Liver (tissue), 8 donors: ENCODE measurements at regions not wholly inside any gene's neighbourhood (a gene's known extent, or its start where the extent isn't known, plus 50 kb on each side); places are given as distances from the start of the nearest gene placed in this dataset.

Source experiments
- DNase-seq: peaks from one replicate; pipeline ENCODE4 v3.0.0-alpha.2; 2017; ENCODE audit warnings: low spot score
- H3K27ac ChIP-seq, 2 donors: one replicate each; pipeline ENCODE4 v1.7.0; 2013; ENCODE audit warnings: inconsistent platforms in 2 of 2, low read length in 2 of 2, control low read depth in 1 of 2, low read depth in 1 of 2, mild to moderate bottlenecking in 1 of 2
- H3K27me3 ChIP-seq, 4 donors: one replicate each; pipeline versions ENCODE4 v1.6.1 to v1.7.0; 2013; ENCODE audit warnings: low read length in 3 of 4, inconsistent platforms in 1 of 4, mild to moderate bottlenecking in 1 of 4, moderate library complexity in 1 of 4; ENCODE audit not compliant: control insufficient read depth in 4 of 4, insufficient read depth in 4 of 4
- H3K36me3 ChIP-seq, 4 donors: one replicate each; pipeline versions ENCODE4 v1.6.1 to v1.7.0; 2013; ENCODE audit warnings: low read length in 3 of 4, mild to moderate bottlenecking in 3 of 4, low read depth in 1 of 4, moderate library complexity in 1 of 4; ENCODE audit not compliant: control insufficient read depth in 4 of 4, insufficient read depth in 3 of 4
- H3K4me1 ChIP-seq, 4 donors: one replicate each; pipeline versions ENCODE4 v1.6.1 to v1.7.0; 2013; ENCODE audit warnings: low read length in 3 of 4, mild to moderate bottlenecking in 3 of 4, moderate library complexity in 1 of 4; ENCODE audit not compliant: control insufficient read depth in 4 of 4, insufficient read depth in 4 of 4
- H3K4me3 ChIP-seq, 3 donors: one replicate each; pipeline versions ENCODE4 v1.6.1 to v1.7.0; 2013; ENCODE audit warnings: low read length in 3 of 3, control low read depth in 1 of 3, low read depth in 1 of 3, mild to moderate bottlenecking in 1 of 3
- H3K9ac ChIP-seq, 2 donors: one replicate each; pipeline ENCODE4 v1.7.0; 2013; ENCODE audit warnings: low read length in 2 of 2, mild to moderate bottlenecking in 2 of 2, moderate library complexity in 2 of 2, control low read depth in 1 of 2, low read depth in 1 of 2
- H3K9me3 ChIP-seq, 4 donors: one replicate each; pipeline versions ENCODE4 v1.6.1 to v1.7.0; 2013; ENCODE audit warnings: low read length in 3 of 4; ENCODE audit not compliant: control insufficient read depth in 4 of 4
- ATF3 ChIP-seq: IDR thresholded peaks from 2 replicates; pipeline ENCODE4 v1.6.1; 2016; ENCODE audit warnings: antibody characterized with exemption
- CTCF ChIP-seq: fragments of 150-350 bp; IDR thresholded peaks from 2 replicates; pipeline ENCODE4 v1.5.1; 2017; ENCODE audit warnings: improper control_type of control experiment, low read depth, low read length; ENCODE audit not compliant: missing input control
- EGR1 ChIP-seq, 2 donors: IDR thresholded peaks; 2 replicates each; pipeline ENCODE4 v1.6.1; 2016 to 2018; ENCODE audit warnings: antibody characterized with exemption in 2 of 2, low read depth in 2 of 2
- FOXA1 ChIP-seq: IDR thresholded peaks from 2 replicates; pipeline ENCODE4 v1.6.1; 2016; ENCODE audit warnings: antibody characterized with exemption
- FOXA2 ChIP-seq: IDR thresholded peaks from 2 replicates; pipeline ENCODE4 v1.6.1; 2016; ENCODE audit warnings: antibody characterized with exemption
- GABPA ChIP-seq, 2 donors: IDR thresholded peaks in 1 of 2; conservative IDR thresholded peaks in 1 of 2; 2 replicates each; pipeline ENCODE4 v1.6.1; 2016; ENCODE audit warnings: antibody characterized with exemption in 2 of 2, mild to moderate bottlenecking in 1 of 2, moderate library complexity in 1 of 2
- HNF4A ChIP-seq, 2 donors: conservative IDR thresholded peaks; 2 replicates each; pipeline ENCODE4 v1.6.1; 2016; ENCODE audit warnings: antibody characterized with exemption in 2 of 2, mild to moderate bottlenecking in 2 of 2
- HNF4G ChIP-seq: IDR thresholded peaks from 2 replicates; pipeline ENCODE4 v1.6.1; 2016; ENCODE audit warnings: antibody characterized with exemption
- JUND ChIP-seq, 2 donors: IDR thresholded peaks; 2 replicates each; pipeline ENCODE4 v1.6.1; 2016; ENCODE audit warnings: antibody characterized with exemption in 2 of 2
- MAX ChIP-seq: IDR thresholded peaks from 2 replicates; pipeline ENCODE4 v1.6.1; 2016; ENCODE audit warnings: antibody characterized with exemption
- NR2F2 ChIP-seq: IDR thresholded peaks from 2 replicates; pipeline ENCODE4 v1.6.1; 2016; ENCODE audit warnings: antibody characterized with exemption
- RAD21 ChIP-seq, 2 donors: IDR thresholded peaks; 2 replicates each; pipeline ENCODE4 v1.6.1; 2016; ENCODE audit warnings: antibody characterized with exemption in 2 of 2, mild to moderate bottlenecking in 2 of 2
- REST ChIP-seq: IDR thresholded peaks from 2 replicates; pipeline ENCODE4 v1.6.1; 2016; ENCODE audit warnings: antibody characterized with exemption, mild to moderate bottlenecking
- RXRA ChIP-seq, 2 donors: IDR thresholded peaks; 2 replicates each; pipeline ENCODE4 v1.6.1; 2017 to 2018; ENCODE audit warnings: antibody characterized with exemption in 2 of 2, mild to moderate bottlenecking in 1 of 2
- SP1 ChIP-seq: IDR thresholded peaks from 2 replicates; pipeline ENCODE4 v1.6.1; 2018; ENCODE audit warnings: antibody characterized with exemption, mild to moderate bottlenecking
- TAF1 ChIP-seq: conservative IDR thresholded peaks from 2 replicates; pipeline ENCODE4 v1.6.1; 2016; ENCODE audit warnings: antibody characterized with exemption, mild to moderate bottlenecking
- YY1 ChIP-seq: IDR thresholded peaks from 2 replicates; pipeline ENCODE4 v1.6.1; 2016; ENCODE audit warnings: antibody characterized with exemption, mild to moderate bottlenecking
- ZBTB33 ChIP-seq: IDR thresholded peaks from 2 replicates; pipeline ENCODE4 v1.6.1; 2016; ENCODE audit warnings: antibody characterized with exemption
- WGBS: extraction: QIAGEN DNeasy Blood & Tissue Kit; methylation state at CpG from one replicate; pipeline ENCODE4 v1.1.7; 2013; 5-methylcytosine and 5-hydroxymethylcytosine counted together
- donor health status: healthy.
- donor health status: healthy.
- donor health status: healthy.
- donor health status: healthy.
- donor health status: healthy.

GRCh38 chr10:33465747-33466146, 131.3 kb upstream of the NRP1 start:
- no peaks in the 10 kb centered on the region for H3K4me1 ChIP-seq
- H3K9me3 ChIP-seq, result no peaks in the 10 kb centered on the region
- no peak overlapping the region for H3K4me3 ChIP-seq
- no peak overlapping the region for H3K9ac ChIP-seq
- H3K27me3 ChIP-seq, result no peaks in the 10 kb centered on the region
- DNase-seq, result no peak
- no peaks in the 10 kb centered on the region for H3K36me3 ChIP-seq
- TF ChIP-seq MAX (no peak), HNF4A (conservative IDR thresholded peaks at IDR 0.05) (no peak), FOXA1 (no peak), REST (no peak), TAF1 (no peak), ZBTB33 (no peak), NR2F2 (no peak), RXRA (IDR thresholded peaks at IDR 0.05) (no peak), SP1 (no peak), EGR1 (IDR thresholded peaks at IDR 0.05; ENCODE audit: low read depth in 2 of 2) (no peak), HNF4G (no peak), CTCF (no peak), YY1 (no peak), JUND (IDR thresholded peaks at IDR 0.05) (no peak), GABPA (IDR thresholded peaks at IDR 0.05 in 1 of 2, conservative IDR thresholded peaks at IDR 0.05 in 1 of 2) (no peak), ATF3 (no peak), RAD21 (IDR thresholded peaks at IDR 0.05) (no peak), FOXA2 (no peak)
- no peak overlapping the region for H3K27ac ChIP-seq

GRCh38 chr10:33463011-33463410, 128.5 kb upstream of the NRP1 start:
- Histone ChIP-seq H3K9ac (no peak overlapping the region), H3K27me3 (no peaks in the 10 kb centered on the region), H3K4me1 (no peaks in the 10 kb centered on the region), H3K9me3 (no peaks in the 10 kb centered on the region), H3K4me3 (no peak overlapping the region), H3K36me3 (no peaks in the 10 kb centered on the region), H3K27ac (no peak overlapping the region)
- DNase-seq, result no peak
- TF ChIP-seq SP1 (no peak), HNF4G (no peak), NR2F2 (no peak), CTCF (no peak), HNF4A (conservative IDR thresholded peaks at IDR 0.05) (no peak), ATF3 (no peak), TAF1 (no peak), FOXA1 (no peak), JUND (IDR thresholded peaks at IDR 0.05) (no peak), YY1 (no peak), FOXA2 (no peak), GABPA (IDR thresholded peaks at IDR 0.05 in 1 of 2, conservative IDR thresholded peaks at IDR 0.05 in 1 of 2) (no peak)
- WGBS, result 90% methylated on average over 4 of the region's 4 CpGs
